ENCODE measurements at regions not wholly inside any gene's neighbourhood (a gene's known extent, or its start where the extent isn't known, plus 50 kb on each side); places are given as distances from the start of the nearest gene placed in this dataset.

- no peak for DNase-seq
- in situ Hi-C loops (cut with MboI; ENCODE audit: low pct_unique_long_range_greater_than_20kb, low sequenced_read_pairs): no loop called here
These were observed 372.7 kb downstream of the LIG4 start for GRCh38 chr13:107842562-107843180.

GRCh38 chr13:107838588-107839161 lies 376.7 kb downstream of the LIG4 start:
- DNase-seq: no peak
- in situ Hi-C loops (cut with MboI; ENCODE audit: low pct_unique_long_range_greater_than_20kb, low sequenced_read_pairs): no loop called here

GRCh38 chr13:107836685-107837084 lies 378.7 kb downstream of the LIG4 start:
- in situ Hi-C loops (cut with MboI; ENCODE audit: low pct_unique_long_range_greater_than_20kb, low sequenced_read_pairs): no loop called here
- no peak for DNase-seq

- in situ Hi-C loops (cut with MboI; ENCODE audit: low pct_unique_long_range_greater_than_20kb, low sequenced_read_pairs): no loop called here
- DNase-seq: no peak
These were observed 379.9 kb downstream of the LIG4 start for GRCh38 chr13:107835339-107836018.

- DNase-seq: no peak
- in situ Hi-C loops (cut with MboI; ENCODE audit: low pct_unique_long_range_greater_than_20kb, low sequenced_read_pairs): no loop called here
These were observed 380.6 kb downstream of the LIG4 start for GRCh38 chr13:107834717-107835116.

GRCh38 chr13:107834281-107834680 lies 381.1 kb downstream of the LIG4 start:
- DNase-seq: no peak
- in situ Hi-C loops (cut with MboI; ENCODE audit: low pct_unique_long_range_greater_than_20kb, low sequenced_read_pairs): no loop called here

GRCh38 chr13:107832500-107833100 lies 382.7 kb downstream of the LIG4 start:
- no peak for DNase-seq

GRCh38 chr13:107830804-107831203 lies 384.5 kb downstream of the LIG4 start:
- in situ Hi-C loops (cut with MboI; ENCODE audit: low pct_unique_long_range_greater_than_20kb, low sequenced_read_pairs): no loop called here
- no peak for DNase-seq

More at GRCh38 chr13:107832500-107833100, 382.7 kb downstream of the LIG4 start:
- in situ Hi-C loops (cut with MboI; ENCODE audit: low pct_unique_long_range_greater_than_20kb, low sequenced_read_pairs): no loop called here

- DNase-seq: no peak
- in situ Hi-C loops (cut with MboI; ENCODE audit: low pct_unique_long_range_greater_than_20kb, low sequenced_read_pairs): no loop called here
These were observed 387.3 kb downstream of the LIG4 start for GRCh38 chr13:107827840-107828549.

GRCh38 chr13:107824635-107825034 lies 390.7 kb downstream of the LIG4 start:
- in situ Hi-C loops (cut with MboI; ENCODE audit: low pct_unique_long_range_greater_than_20kb, low sequenced_read_pairs): no loop called here
- DNase-seq: no peak

- in situ Hi-C loops (cut with MboI; ENCODE audit: low pct_unique_long_range_greater_than_20kb, low sequenced_read_pairs): no loop called here
- no peak for DNase-seq
These were observed 393.3 kb downstream of the LIG4 start for GRCh38 chr13:107822006-107822405.

GRCh38 chr13:107821492-107821891 lies 393.8 kb downstream of the LIG4 start:
- in situ Hi-C loops (cut with MboI; ENCODE audit: low pct_unique_long_range_greater_than_20kb, low sequenced_read_pairs): no loop called here
- DNase-seq: no peak

- in situ Hi-C loops (cut with MboI; ENCODE audit: low pct_unique_long_range_greater_than_20kb, low sequenced_read_pairs): no loop called here
- no peak for DNase-seq
These were observed 396.3 kb downstream of the LIG4 start for GRCh38 chr13:107819071-107819470.

- no peak for DNase-seq
These were observed 397.6 kb downstream of the LIG4 start for GRCh38 chr13:107817647-107818287.

GRCh38 chr13:107812014-107812412 lies 403.3 kb downstream of the LIG4 start:
- no peak for DNase-seq
- in situ Hi-C loops (cut with MboI; ENCODE audit: low pct_unique_long_range_greater_than_20kb, low sequenced_read_pairs): no loop called here

More at GRCh38 chr13:107817647-107818287, 397.6 kb downstream of the LIG4 start:
- in situ Hi-C loops (cut with MboI; ENCODE audit: low pct_unique_long_range_greater_than_20kb, low sequenced_read_pairs): no loop called here

GRCh38 chr13:107811233-107812013 lies 403.9 kb downstream of the LIG4 start:
- no peak for DNase-seq
- in situ Hi-C loops (cut with MboI; ENCODE audit: low pct_unique_long_range_greater_than_20kb, low sequenced_read_pairs): no loop called here

- in situ Hi-C loops (cut with MboI; ENCODE audit: low pct_unique_long_range_greater_than_20kb, low sequenced_read_pairs): no loop called here
- no peak for DNase-seq
These were observed 406.2 kb downstream of the LIG4 start for GRCh38 chr13:107809125-107809524.

GRCh38 chr13:107808389-107808788 lies 406.9 kb downstream of the LIG4 start:
- DNase-seq: no peak
- in situ Hi-C loops (cut with MboI; ENCODE audit: low pct_unique_long_range_greater_than_20kb, low sequenced_read_pairs): no loop called here

Measured in KBM-7 (cell line).